ENCODE measurements at regions not wholly inside any gene's neighbourhood (a gene's known extent, or its start where the extent isn't known, plus 50 kb on each side); places are given as distances from the start of the nearest gene placed in this dataset.

DNA sequence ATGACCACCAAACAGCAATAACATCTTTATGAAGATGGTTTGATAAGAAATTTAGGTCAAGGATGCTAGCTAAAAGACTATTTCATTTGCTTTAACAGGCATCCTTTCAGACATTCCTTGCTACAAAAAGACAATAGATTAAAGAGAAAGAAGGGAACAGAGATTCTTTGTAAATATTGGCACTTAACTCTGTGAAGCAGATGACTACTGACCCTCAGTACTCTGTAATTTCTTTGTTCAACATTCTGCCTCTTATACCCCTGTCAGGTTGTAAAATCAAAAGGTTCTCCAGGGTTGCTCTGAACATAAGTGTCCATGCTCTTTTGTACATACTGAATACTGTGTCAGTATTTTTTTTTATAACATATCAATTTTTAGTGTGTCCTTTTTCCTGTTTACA is 610.6 kb upstream of the GRAMD2B start:
- H3K4me3 ChIP-seq (replicated peaks; ENCODE audit: low read depth, low read length) = no peak overlapping the region
- no peak for DNase-seq (ENCODE audit: extremely low read depth, low read depth)
- no peak for TF ChIP-seq CTCF (IDR thresholded peaks at IDR 0.05; ENCODE audit: low read depth, low read length, missing control alignments)

GRCh38 chr5:125813221-125813974 is 609.8 kb upstream of the GRAMD2B start:
- TF ChIP-seq CTCF (IDR thresholded peaks at IDR 0.05; ENCODE audit: low read depth, low read length, missing control alignments) = no peak
- DNase-seq (ENCODE audit: extremely low read depth, low read depth) = no peak
- H3K4me3 ChIP-seq (replicated peaks; ENCODE audit: low read depth, low read length) = no peak overlapping the region

GRCh38 chr5:125814119-125814518 is 609.1 kb upstream of the GRAMD2B start:
- no peak for DNase-seq (ENCODE audit: extremely low read depth, low read depth)
- no peak for TF ChIP-seq CTCF (IDR thresholded peaks at IDR 0.05; ENCODE audit: low read depth, low read length, missing control alignments)
- H3K4me3 ChIP-seq (replicated peaks; ENCODE audit: low read depth, low read length) = no peak overlapping the region

DNA sequence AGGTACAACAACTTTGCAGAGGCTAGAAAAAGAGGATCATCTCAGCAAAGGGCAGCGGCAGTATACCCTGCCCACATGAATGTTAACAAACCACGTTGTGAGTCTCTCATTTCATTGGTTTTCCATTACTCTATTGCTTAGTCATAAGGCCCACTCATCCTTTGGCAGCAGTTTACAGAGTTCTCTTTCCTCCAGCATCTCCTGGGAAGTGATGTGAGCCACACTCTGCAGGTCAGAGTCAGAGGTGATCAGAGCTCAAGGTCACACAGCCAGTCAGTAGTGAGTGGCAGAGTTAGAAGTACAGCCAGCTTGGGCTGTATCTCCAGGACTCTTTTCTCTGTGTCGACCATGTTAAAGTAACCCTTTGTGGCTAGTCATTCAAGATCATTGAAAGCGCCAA is 599.6 kb upstream of the GRAMD2B start:
- no peak for TF ChIP-seq CTCF (IDR thresholded peaks at IDR 0.05; ENCODE audit: low read depth, low read length, missing control alignments)
- no peak overlapping the region for H3K4me3 ChIP-seq (replicated peaks; ENCODE audit: low read depth, low read length)
- DNase-seq (ENCODE audit: extremely low read depth, low read depth) = peak; percentile 7

- no peak for TF ChIP-seq CTCF (IDR thresholded peaks at IDR 0.05; ENCODE audit: low read depth, low read length, missing control alignments)
- DNase-seq (ENCODE audit: extremely low read depth, low read depth) = no peak
Observed at GRCh38 chr5:125826214-125826613, 597.0 kb upstream of the GRAMD2B start.

GRCh38 chr5:125829349-125829748 is 593.9 kb upstream of the GRAMD2B start:
- TF ChIP-seq CTCF (IDR thresholded peaks at IDR 0.05; ENCODE audit: low read depth, low read length, missing control alignments) = no peak
- no peak for DNase-seq (ENCODE audit: extremely low read depth, low read depth)
- H3K4me3 ChIP-seq (replicated peaks; ENCODE audit: low read depth, low read length) = no peak overlapping the region

More at GRCh38 chr5:125826214-125826613, 597.0 kb upstream of the GRAMD2B start:
- H3K4me3 ChIP-seq (replicated peaks; ENCODE audit: low read depth, low read length) = no peak overlapping the region

- DNase-seq (ENCODE audit: extremely low read depth, low read depth) = no peak
- TF ChIP-seq CTCF (IDR thresholded peaks at IDR 0.05; ENCODE audit: low read depth, low read length, missing control alignments) = no peak
- no peak overlapping the region for H3K4me3 ChIP-seq (replicated peaks; ENCODE audit: low read depth, low read length)
Observed at GRCh38 chr5:125833398-125833797, 589.8 kb upstream of the GRAMD2B start.
